Mucosa of rectum (tissue), 2 donors: ENCODE measurements at regions not wholly inside any gene's neighbourhood (a gene's known extent, or its start where the extent isn't known, plus 50 kb on each side); places are given as distances from the start of the nearest gene placed in this dataset.

Source experiments
- H3K27ac ChIP-seq, 2 donors: one replicate each; pipeline ENCODE4 v1.7.0; 2013; ENCODE audit warnings: inconsistent platforms in 2 of 2, low read depth in 2 of 2, low read length in 2 of 2
- H3K27me3 ChIP-seq, 2 donors: one replicate each; pipeline ENCODE4 v1.7.0; 2013; ENCODE audit warnings: low read length in 2 of 2; ENCODE audit not compliant: control insufficient read depth in 2 of 2, insufficient read depth in 2 of 2
- H3K36me3 ChIP-seq, 2 donors: one replicate each; pipeline ENCODE4 v1.7.0; 2013; ENCODE audit warnings: low read length in 2 of 2; ENCODE audit not compliant: control insufficient read depth in 2 of 2, insufficient read depth in 2 of 2
- H3K4me1 ChIP-seq, 2 donors: one replicate each; pipeline ENCODE4 v1.7.0; 2013; ENCODE audit warnings: low read length in 2 of 2, mild to moderate bottlenecking in 1 of 2; ENCODE audit not compliant: control insufficient read depth in 2 of 2, insufficient read depth in 2 of 2
- H3K4me3 ChIP-seq, 2 donors: one replicate each; pipeline ENCODE4 v1.7.0; 2013; ENCODE audit warnings: low read length in 2 of 2
- H3K9ac ChIP-seq, 2 donors: one replicate each; pipeline ENCODE4 v1.7.0; 2013; ENCODE audit warnings: low read length in 2 of 2, low read depth in 1 of 2, mild to moderate bottlenecking in 1 of 2
- H3K9me3 ChIP-seq, 2 donors: one replicate each; pipeline ENCODE4 v1.7.0; 2013; ENCODE audit warnings: low read length in 2 of 2; ENCODE audit not compliant: control insufficient read depth in 2 of 2
- donor health status: healthy.
- donor health status: Normal muscosa, but diverticular disease.

- Histone ChIP-seq H3K36me3 (no peaks in the 10 kb centered on the region), H3K9ac (no peak overlapping the region), H3K27ac (no peak overlapping the region), H3K9me3 (no peaks in the 10 kb centered on the region), H3K4me1 (no peaks in the 10 kb centered on the region), H3K4me3 (no peak overlapping the region), H3K27me3 (no peaks in the 10 kb centered on the region)
Measured at GRCh38 chr22:26888887-26889286, 231.5 kb downstream of the MIAT start.

- Histone ChIP-seq H3K36me3 (no peaks in the 10 kb centered on the region), H3K4me3 (no peak overlapping the region), H3K27me3 (no peaks in the 10 kb centered on the region), H3K27ac (no peak overlapping the region), H3K9me3 (no peaks in the 10 kb centered on the region), H3K4me1 (no peaks in the 10 kb centered on the region), H3K9ac (no peak overlapping the region)
Measured at GRCh38 chr22:26889802-26890201, 232.4 kb downstream of the MIAT start.

- no peaks in the 10 kb centered on the region for H3K4me1 ChIP-seq
- no peak overlapping the region for H3K27ac ChIP-seq
- H3K36me3 ChIP-seq = no peaks in the 10 kb centered on the region
Measured at GRCh38 chr22:26890870-26891269, 233.5 kb downstream of the MIAT start.

DNA sequence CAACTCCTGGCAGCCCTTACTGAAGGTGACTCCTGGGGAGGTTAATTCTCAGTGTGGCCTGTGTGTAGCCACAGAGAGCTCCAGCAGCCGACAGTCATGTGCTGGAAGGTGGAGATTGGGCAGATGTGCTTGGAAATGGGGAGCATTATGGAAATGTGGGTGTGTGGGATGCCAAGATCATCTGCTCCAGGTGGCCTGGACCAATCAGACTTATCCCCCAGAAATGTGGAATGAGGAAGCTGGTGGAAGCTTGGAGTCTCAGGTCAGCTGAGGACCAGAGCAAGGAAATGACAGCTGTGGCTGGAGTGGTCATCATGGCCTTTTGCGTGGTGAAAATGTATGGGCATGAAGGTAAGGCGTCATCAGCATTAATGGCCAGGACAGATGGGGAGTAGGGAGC is 234.0 kb downstream of the MIAT start:
- no peak overlapping the region for H3K27ac ChIP-seq
- no peaks in the 10 kb centered on the region for H3K4me1 ChIP-seq
- no peak overlapping the region for H3K9ac ChIP-seq
- no peaks in the 10 kb centered on the region for H3K36me3 ChIP-seq
- H3K27me3 ChIP-seq = no peaks in the 10 kb centered on the region
- no peak overlapping the region for H3K4me3 ChIP-seq
- H3K9me3 ChIP-seq = no peaks in the 10 kb centered on the region

More at GRCh38 chr22:26890870-26891269, 233.5 kb downstream of the MIAT start:
- H3K9me3 ChIP-seq = no peaks in the 10 kb centered on the region
- no peak overlapping the region for H3K9ac ChIP-seq
- no peak overlapping the region for H3K4me3 ChIP-seq
- no peaks in the 10 kb centered on the region for H3K27me3 ChIP-seq

GRCh38 chr22:26892166-26893041 is 235.0 kb downstream of the MIAT start:
- Histone ChIP-seq H3K4me3 (no peak overlapping the region), H3K9me3 (no peaks in the 10 kb centered on the region), H3K4me1 (no peaks in the 10 kb centered on the region), H3K27ac (no peak overlapping the region), H3K27me3 (no peaks in the 10 kb centered on the region), H3K36me3 (no peaks in the 10 kb centered on the region), H3K9ac (no peak overlapping the region)

DNA sequence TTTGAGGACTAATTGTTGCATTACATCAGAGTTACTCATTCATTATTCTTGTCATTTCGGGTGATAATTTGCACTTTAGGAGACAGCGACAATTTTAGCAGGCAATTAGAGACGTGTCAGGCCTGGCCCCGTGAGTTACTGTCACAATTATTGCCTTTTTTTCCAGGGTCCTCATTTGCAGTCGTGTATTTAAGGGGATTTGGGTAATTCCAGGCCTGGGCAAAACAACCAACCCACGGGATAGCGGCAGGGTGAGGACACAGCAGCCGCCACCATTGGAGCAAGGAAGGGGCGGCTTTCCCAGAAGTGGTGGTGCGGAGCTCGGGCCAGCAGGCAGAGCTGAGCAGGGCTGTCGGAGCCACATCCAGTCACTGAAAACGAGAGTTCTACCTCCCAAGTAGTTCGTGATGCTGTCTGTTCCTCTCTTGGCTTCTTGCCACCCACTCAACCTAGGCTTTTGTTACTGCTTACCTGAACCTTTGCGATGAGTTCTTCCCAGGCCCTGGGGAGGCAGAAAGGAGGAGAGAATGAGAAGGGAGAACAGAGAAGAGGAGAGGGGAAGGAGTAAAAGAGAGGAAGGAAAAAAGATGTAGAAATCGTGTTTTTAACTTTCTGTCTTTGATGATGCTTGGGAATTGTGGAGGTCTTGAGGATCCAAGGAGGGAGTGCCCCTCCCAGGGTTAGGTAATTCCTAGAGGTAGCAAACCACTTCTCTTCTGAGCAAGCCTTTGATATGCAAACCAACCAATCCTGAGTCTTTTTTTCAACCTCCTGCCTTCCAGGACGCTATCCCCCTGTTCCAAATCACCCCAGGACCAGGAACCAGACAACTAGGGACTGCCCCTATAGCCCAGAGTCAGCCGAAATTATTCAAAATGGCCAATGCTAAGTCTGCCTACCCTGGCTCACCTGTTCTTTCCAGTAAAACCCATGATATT is 236.1 kb downstream of the MIAT start:
- H3K27ac ChIP-seq = no peak overlapping the region
- H3K4me3 ChIP-seq = no peak overlapping the region
- H3K4me1 ChIP-seq = no peaks in the 10 kb centered on the region
- H3K9ac ChIP-seq = no peak overlapping the region
- no peaks in the 10 kb centered on the region for H3K27me3 ChIP-seq
- H3K36me3 ChIP-seq = no peaks in the 10 kb centered on the region
- H3K9me3 ChIP-seq = no peaks in the 10 kb centered on the region

DNA sequence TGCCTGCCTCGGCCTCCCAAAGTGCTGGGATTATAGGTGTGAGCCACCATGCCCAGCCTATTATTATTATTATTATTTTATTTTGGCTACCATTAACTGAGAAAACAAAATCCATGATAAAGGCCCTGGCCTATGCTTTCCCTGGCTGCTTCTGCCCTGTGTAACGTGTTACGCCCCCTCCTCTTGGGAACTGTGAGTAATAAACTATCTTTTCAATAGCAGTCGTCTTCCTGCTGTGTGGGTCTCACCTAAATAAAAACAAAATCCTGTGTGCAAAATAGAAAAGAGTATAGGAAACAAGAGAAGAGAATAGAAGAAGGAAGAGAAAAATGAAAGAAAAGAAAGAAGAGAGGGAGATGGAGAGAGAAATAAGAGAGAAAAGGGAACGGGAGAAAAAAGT is 237.0 kb downstream of the MIAT start:
- H3K4me1 ChIP-seq = no peaks in the 10 kb centered on the region
- H3K27ac ChIP-seq = no peak overlapping the region
- no peaks in the 10 kb centered on the region for H3K9me3 ChIP-seq
- no peak overlapping the region for H3K9ac ChIP-seq
- H3K4me3 ChIP-seq = no peak overlapping the region
- peaks cover 0 to under 1% of the 10 kb centered on the region in 2 donors for H3K27me3 ChIP-seq
- H3K36me3 ChIP-seq = no peaks in the 10 kb centered on the region

DNA sequence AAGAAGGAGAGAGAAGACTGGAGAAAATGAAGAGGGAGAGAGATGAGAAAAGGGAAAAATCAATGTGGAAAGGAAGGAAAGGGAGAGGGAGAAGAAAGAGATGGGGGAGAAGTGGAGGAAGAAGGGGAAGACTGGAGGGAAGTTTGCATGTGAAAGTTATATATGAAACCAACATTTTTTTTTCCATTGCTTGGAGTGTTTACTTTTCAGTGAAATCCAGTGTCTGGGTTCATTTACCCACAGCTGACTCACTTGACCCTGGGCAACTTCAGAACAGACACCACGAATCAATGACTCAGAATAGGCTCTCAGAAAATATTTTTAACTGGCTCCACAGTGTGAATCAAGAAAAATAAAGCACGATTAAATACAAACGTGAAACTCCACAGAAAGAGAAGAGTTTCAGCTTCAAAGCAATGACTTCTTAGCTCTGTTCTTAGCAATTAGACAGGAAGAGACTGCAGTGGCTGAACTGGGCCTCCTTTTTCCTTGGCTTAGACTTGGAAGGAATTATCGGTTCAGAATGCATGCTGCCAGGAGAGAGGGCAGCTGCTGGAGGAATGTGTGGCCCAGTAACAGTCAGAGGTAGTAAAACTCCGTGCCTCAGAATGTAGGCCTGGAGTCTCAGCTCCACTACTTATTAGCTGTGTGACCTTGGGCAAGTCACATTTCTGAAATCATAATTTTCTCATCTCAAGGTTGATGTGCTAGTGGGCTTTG is 237.5 kb downstream of the MIAT start:
- H3K4me3 ChIP-seq = no peak overlapping the region
- no peak overlapping the region for H3K27ac ChIP-seq
- no peaks in the 10 kb centered on the region for H3K36me3 ChIP-seq
- no peaks in the 10 kb centered on the region for H3K9me3 ChIP-seq
- H3K27me3 ChIP-seq = peaks cover 0 to 3% of the 10 kb centered on the region in 2 donors
- no peak overlapping the region for H3K9ac ChIP-seq
- no peaks in the 10 kb centered on the region for H3K4me1 ChIP-seq

DNA sequence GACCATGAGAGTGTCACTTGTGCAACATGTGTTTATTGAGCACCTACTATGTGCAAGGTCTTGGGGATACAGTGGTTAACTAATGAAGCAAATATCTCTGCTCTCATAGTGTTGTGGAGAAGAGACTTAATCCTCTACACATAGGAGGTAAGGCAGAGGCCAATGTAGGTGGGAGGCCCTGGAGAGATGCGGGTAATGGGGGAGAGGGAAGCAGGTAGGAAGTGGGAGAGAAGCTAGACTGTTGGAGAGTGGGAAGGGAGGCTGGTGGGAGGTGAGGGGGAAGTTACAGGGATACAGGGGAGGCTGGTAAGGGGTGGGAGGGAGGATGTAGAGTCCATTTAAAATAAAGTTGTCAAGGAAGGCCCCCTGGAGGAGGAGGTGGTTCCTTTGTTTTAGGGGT is 240.0 kb downstream of the MIAT start:
- Histone ChIP-seq H3K9ac (no peak overlapping the region), H3K27ac (no peak overlapping the region), H3K9me3 (no peaks in the 10 kb centered on the region), H3K36me3 (no peaks in the 10 kb centered on the region), H3K27me3 (peaks cover 0 to 3% of the 10 kb centered on the region in 2 donors), H3K4me3 (no peak overlapping the region), H3K4me1 (no peaks in the 10 kb centered on the region)
